NCI-H1694 (cell line): ENCODE measurements at regions not wholly inside any gene's neighbourhood (a gene's known extent, or its start where the extent isn't known, plus 50 kb on each side); places are given as distances from the start of the nearest gene placed in this dataset.

ENCODE experiments used
- DNase-seq: peaks from one replicate; lab custom pipeline; 2025; lab: John Stamatoyannopoulos, UW

- DNase-seq = no peak
Observed at GRCh38 chr9:28620661-28621060, 1047.4 kb upstream of the C9orf72 start.

- no peak for DNase-seq
Observed at GRCh38 chr9:28624771-28625170, 1051.5 kb upstream of the C9orf72 start.

GRCh38 chr9:28628031-28628430, 1054.8 kb upstream of the C9orf72 start:
- no peak for DNase-seq

DNA sequence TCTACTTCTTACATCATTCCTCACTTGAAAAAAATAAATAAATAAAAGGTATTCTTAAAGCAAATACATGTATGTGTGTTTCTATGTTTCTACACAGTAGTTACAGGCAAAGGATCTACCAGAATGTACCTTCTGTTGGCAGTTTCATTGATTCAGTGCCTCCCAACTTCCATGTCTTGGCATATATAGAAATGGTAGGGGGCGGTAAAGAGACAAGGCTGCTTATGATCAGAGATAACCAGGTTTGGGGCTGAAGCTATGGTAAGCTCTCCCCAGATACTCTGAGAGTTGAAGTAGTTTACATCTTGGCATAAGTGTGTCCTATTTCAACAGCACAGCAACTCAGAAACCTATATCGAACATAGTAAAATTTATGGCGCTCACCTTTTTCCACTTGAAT, 1075.4 kb upstream of the C9orf72 start:
- peak; percentile 17 for DNase-seq

DNA sequence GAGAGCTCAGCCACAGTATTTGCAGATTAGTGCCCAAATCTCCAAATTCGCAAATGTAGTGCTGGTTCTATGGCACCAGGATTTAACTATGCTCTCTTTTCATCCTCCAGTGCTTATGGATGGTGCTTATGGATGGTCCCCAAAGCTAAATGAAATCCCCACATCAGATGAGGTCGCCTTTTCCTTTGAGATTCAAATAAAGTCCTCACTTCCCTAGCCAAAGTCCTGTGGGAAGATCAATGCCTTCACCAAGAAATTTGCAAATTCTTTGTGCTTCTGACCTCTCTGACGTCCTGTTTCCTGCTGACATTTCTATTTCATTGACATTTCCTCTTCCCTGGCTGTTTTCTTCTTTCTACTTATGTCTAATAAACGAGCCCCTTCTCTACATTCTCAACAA, 1077.0 kb upstream of the C9orf72 start:
- no peak for DNase-seq

- DNase-seq = no peak
Observed at GRCh38 chr9:28651050-28651722, 1077.9 kb upstream of the C9orf72 start.

- no peak for DNase-seq
Observed at GRCh38 chr9:28653216-28653615, 1079.9 kb upstream of the C9orf72 start.

- DNase-seq = no peak
Observed at GRCh38 chr9:28656727-28657126, 1083.4 kb upstream of the C9orf72 start.

- no peak for DNase-seq
Observed at GRCh38 chr9:28661853-28662252, 1088.6 kb upstream of the C9orf72 start.

- no peak for DNase-seq
Observed at GRCh38 chr9:28662675-28663074, 1089.4 kb upstream of the C9orf72 start.

- no peak for DNase-seq
Observed at GRCh38 chr9:28668158-28668557, 1094.9 kb upstream of the C9orf72 start.

DNA sequence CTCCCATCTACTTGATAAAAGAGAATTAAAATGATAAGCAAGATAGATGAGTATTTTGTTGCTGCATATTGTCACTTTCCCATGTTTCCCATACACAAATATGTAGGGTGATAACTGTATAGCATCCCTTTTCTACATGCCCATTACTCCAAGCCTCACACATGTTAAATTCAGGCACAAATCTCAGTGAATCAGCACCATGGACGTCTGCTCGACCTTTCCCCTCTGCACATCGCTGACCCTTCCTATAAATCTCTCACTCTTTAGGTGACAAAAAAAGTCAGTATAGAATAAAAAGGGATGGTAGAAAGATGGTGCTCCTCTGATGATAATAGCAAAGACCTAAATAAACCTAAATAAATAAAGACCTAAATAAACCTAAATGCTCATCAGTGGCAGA, 1097.7 kb upstream of the C9orf72 start:
- DNase-seq = no peak

DNA sequence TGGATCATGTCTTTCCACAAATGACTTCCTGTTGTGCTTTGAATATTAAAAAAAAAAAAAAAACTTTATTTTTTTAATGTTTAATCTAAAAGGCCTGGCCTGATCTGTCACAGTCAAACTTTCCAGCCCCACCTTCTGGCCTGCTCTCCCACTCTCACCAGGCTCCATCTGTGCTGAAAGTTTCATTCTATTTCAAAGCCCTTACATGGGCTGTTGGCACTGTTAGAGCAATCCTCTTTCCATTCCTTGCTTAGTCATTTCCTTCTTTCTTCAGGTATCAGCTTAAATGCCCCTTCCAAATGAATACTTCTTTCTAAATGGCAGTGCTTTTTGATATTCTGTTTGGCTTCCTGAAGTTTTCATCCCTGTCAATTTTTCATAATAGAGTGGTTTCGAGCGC, 1104.8 kb upstream of the C9orf72 start:
- no peak for DNase-seq

- DNase-seq = no peak
Observed at GRCh38 chr9:28688172-28688571, 1114.9 kb upstream of the C9orf72 start.

- no peak for DNase-seq
Observed at GRCh38 chr9:28692012-28692411, 1118.7 kb upstream of the C9orf72 start.

- DNase-seq = no peak
Observed at GRCh38 chr9:28696960-28697359, 1123.7 kb upstream of the C9orf72 start.

GRCh38 chr9:28699632-28700031, 1126.4 kb upstream of the C9orf72 start:
- DNase-seq = no peak

DNA sequence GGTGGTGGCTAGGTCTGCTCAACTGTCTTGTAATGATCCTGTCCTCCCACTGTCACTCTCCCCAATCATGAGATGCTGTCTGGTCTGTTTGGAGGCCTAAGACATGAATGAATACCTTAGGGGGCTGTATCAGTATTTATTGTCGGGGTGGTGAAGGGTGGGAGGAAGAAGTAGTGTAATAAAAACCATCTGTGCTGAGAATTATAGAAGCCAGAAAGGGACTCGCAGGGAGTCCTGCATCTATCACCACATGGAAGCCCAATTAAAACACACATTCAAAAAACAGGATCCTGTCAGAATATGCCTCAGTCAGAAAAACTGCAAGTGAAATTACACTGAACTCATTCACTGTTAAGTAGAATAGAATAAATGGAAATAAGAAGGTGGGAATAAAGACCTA, 1134.3 kb upstream of the C9orf72 start:
- no peak for DNase-seq

- no peak for DNase-seq
Observed at GRCh38 chr9:28714188-28714587, 1140.9 kb upstream of the C9orf72 start.

DNA sequence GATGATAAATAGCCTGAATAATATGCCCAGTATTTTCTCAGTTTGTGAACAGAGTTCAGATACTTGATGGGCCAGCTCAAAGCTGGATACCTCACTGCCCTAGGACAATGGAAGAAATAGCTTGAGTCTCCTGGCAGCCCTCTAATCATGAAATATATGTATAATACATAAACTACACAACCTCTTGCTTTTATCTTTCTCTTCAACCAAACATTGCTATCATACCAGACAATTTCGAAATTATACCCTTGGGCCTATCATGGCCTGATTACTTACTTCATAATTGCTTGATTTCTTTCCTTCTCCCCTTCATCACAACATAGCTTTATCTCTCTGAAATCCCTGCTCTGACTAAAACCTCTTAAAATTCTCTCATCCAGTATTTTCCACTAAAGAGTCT, 1144.9 kb upstream of the C9orf72 start:
- DNase-seq = no peak

DNA sequence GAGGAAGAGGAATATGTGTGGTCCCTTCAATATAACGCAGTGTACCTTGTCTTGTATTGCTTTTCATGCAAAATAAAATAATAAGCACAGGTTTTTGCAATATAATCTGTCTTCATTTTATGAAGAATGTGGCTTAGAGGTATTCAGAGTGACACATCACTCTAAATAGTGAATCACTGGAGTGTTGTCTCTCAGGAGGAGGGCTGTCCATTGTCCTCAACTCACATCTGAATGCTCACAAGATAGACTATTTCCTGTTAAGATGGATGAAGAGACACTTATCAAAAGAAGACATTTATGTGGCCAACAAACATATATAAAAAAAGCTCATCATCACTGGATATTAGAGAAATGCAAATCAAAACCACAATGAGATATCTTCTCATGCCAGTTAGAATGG, 1147.5 kb upstream of the C9orf72 start:
- DNase-seq = no peak

- DNase-seq = no peak
Observed at GRCh38 chr9:28730111-28730510, 1156.8 kb upstream of the C9orf72 start.

GRCh38 chr9:28735738-28736342, 1162.6 kb upstream of the C9orf72 start:
- DNase-seq = no peak

GRCh38 chr9:28741459-28741858, 1168.2 kb upstream of the C9orf72 start:
- DNase-seq = no peak
